Transverse colon (tissue), 4 donors: ENCODE measurements at regions not wholly inside any gene's neighbourhood (a gene's known extent, or its start where the extent isn't known, plus 50 kb on each side); places are given as distances from the start of the nearest gene placed in this dataset.

Experiments used
- CTCF ChIP-seq, 5 experiments: fragments of 200-600 bp in 3 of 5; fragments of 450-650 bp in 2 of 5; sonication (generic) in 3 of 5; IDR thresholded peaks; 1 replicate in 2 of 5; 2 replicates in 3 of 5; pipeline ENCODE4 v1.5.1; 2016 to 2017; ENCODE audit warnings: antibody characterized with exemption in 5 of 5, inconsistent platforms in 3 of 5, mild to moderate bottlenecking in 2 of 5, moderate library complexity in 1 of 5
- EP300 ChIP-seq: sonication (generic); formaldehyde crosslinking; IDR thresholded peaks from one replicate; pipeline ENCODE4 v1.6.1; 2017; ENCODE audit warnings: antibody characterized with exemption, low read depth
- POLR2A ChIP-seq: fragments of 450-650 bp; IDR thresholded peaks from one replicate; pipeline ENCODE4 v1.6.1; 2016; ENCODE audit warnings: antibody characterized with exemption, mild to moderate bottlenecking, moderate library complexity
- POLR2AphosphoS5 ChIP-seq, 3 donors: sonication (generic); formaldehyde crosslinking; IDR thresholded peaks; one replicate each; pipeline ENCODE4 v1.6.1; 2016; ENCODE audit warnings: antibody characterized with exemption in 3 of 3

GRCh38 chr16:47780213-47780875 is 319.2 kb downstream of the PHKB start:
- TF ChIP-seq POLR2AphosphoS5 (IDR thresholded peaks at IDR 0.05) (no peak), CTCF (IDR thresholded peaks at IDR 0.05) (no peak), EP300 (no peak), POLR2A (no peak)
